GM12892 (cell line): ENCODE measurements at regions not wholly inside any gene's neighbourhood (a gene's known extent, or its start where the extent isn't known, plus 50 kb on each side); places are given as distances from the start of the nearest gene placed in this dataset.

Source experiments
- DNase-seq: peaks from one replicate; pipeline ENCODE4 v3.0.0; 2011; ENCODE audit not compliant: insufficient read length
- FAIRE-seq: peaks from 2 replicates; lab custom pipeline; 2011; peaks lifted over from hg19 to GRCh38; lab: Jason Lieb, UNC
- POLR2A ChIP-seq: IDR thresholded peaks from 2 replicates; pipeline ENCODE4 v1.6.1; 2011; ENCODE audit warnings: low read depth, low read length, control low read depth
- POLR2AphosphoS5 ChIP-seq: IDR thresholded peaks from 2 replicates; pipeline ENCODE4 v1.6.1; 2011; ENCODE audit warnings: low read depth, low read length, control low read depth
- TAF1 ChIP-seq: IDR thresholded peaks from 2 replicates; pipeline ENCODE4 v1.6.1; 2011; ENCODE audit warnings: low read depth, mild to moderate bottlenecking, control low read depth, low read length, borderline replicate concordance

- DNase-seq (no peak), FAIRE-seq (no peak)
- TF ChIP-seq POLR2AphosphoS5 (no peak), POLR2A (no peak), TAF1 (no peak)
Measured at GRCh38 chr16:79765431-79765830, 164.9 kb upstream of the MAF start.

GRCh38 chr16:79764415-79765110, 164.0 kb upstream of the MAF start:
- no peak for TF ChIP-seq POLR2AphosphoS5
- FAIRE-seq (no peak), DNase-seq (no peak)

GRCh38 chr16:79762217-79762616, 161.7 kb upstream of the MAF start:
- no peak for FAIRE-seq

DNA sequence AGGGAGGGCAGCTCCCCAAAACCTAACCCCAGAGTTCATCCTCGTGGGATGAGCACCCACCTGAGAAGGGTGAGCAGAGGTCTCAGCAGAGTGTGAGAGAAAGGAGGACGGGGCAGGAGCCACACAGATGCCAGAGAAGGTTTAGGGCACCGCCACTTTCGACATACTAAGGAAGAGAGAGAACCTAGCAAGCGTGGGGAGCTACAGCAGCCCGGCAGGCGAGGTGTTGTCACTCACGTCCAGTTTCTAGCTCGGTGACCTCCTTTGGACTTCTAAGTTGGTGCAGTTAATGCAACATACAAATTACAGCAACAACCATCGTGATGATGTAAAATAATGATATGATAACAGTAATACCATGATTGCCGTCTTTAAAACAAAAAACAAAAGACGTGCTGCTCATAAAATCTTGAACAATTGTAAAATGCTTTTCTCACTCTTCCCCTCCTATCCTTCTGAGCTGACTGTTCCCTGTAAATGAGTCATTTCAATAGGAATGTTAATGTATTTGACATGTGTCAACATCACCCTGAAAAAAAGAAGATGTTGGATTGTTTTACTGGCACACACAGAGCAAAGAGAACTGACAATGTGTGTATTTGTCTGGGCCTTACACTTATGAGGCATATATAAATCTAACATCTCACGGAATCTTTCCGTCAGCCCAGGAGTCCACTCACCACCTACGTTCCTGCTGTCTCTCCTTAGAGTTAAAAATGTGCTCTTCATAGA, 158.2 kb upstream of the MAF start:
- TF ChIP-seq POLR2AphosphoS5 (no peak), POLR2A (no peak), TAF1 (no peak)
- FAIRE-seq (no peak), DNase-seq (no peak)

More at GRCh38 chr16:79762217-79762616, 161.7 kb upstream of the MAF start:
- TF ChIP-seq POLR2A (no peak), POLR2AphosphoS5 (no peak), TAF1 (no peak)
- no peak for DNase-seq

DNA sequence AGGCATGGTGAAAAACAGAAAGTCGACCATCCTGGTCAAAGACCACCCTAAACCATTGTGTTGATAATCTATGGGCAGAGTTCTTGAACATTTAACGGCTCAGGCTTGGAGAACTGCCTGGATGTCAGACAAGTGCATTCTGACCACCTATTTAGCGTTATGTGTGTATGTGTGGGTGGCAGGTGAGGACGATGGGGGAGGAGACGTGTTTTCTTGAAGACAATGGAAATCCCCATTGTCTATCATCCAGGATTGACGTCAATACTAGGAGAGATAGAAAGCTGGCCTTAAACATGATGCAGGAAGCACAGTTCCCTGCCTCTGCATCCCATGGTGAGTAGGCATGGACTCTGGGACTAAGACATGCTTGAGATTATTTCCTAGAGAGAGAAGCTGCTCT, 157.4 kb upstream of the MAF start:
- FAIRE-seq (peak; percentile 36), DNase-seq (no peak)
- TF ChIP-seq POLR2A (no peak), POLR2AphosphoS5 (no peak), TAF1 (no peak)

DNA sequence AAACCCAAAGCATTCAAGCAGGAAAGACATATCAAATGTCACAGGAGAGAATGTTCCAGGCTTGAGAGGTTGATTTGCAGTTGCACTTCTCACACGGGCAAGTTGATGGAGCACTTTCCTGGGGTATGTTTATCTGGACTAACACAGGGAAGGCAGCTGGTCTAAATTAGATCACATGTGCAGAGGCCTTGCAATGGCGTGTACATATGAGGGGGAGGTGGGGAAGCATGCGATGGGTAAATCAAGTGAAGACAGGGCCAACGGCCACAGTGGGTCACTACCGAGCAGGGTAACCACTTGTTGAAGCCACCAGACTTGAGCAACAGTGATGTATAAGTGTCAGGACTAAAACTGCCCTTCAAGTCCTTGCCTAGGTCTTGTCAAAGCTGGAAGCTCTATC, 156.6 kb upstream of the MAF start:
- no peak for DNase-seq
- TF ChIP-seq POLR2AphosphoS5: no peak
- TF ChIP-seq TAF1: no peak
- no peak for TF ChIP-seq POLR2A
- FAIRE-seq: no peak

- no peak for DNase-seq
- TF ChIP-seq POLR2A (no peak), TAF1 (no peak), POLR2AphosphoS5 (no peak)
- no peak for FAIRE-seq
Measured at GRCh38 chr16:79756571-79756970, 156.0 kb upstream of the MAF start.

DNA sequence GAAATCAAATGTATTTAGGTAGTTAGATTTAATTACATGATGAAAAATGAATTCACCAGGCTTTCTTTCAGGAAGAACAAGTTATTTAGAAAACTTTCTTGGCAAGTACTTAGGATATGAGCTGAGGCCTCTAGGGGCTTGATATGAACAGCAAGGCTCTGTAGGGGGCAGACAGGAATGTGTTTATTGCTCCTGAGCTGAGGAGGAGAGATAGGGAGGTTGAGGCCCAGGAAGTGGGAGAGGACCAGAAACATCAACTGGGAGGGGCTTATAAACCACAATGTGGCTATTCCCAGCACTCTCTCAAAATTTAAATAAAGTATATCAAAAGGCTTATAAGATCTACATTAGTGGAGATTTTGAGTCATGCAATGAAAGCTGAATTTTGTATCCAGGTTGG, 154.0 kb upstream of the MAF start:
- FAIRE-seq (no peak), DNase-seq (no peak)
- TF ChIP-seq POLR2A (no peak), POLR2AphosphoS5 (no peak), TAF1 (no peak)

DNA sequence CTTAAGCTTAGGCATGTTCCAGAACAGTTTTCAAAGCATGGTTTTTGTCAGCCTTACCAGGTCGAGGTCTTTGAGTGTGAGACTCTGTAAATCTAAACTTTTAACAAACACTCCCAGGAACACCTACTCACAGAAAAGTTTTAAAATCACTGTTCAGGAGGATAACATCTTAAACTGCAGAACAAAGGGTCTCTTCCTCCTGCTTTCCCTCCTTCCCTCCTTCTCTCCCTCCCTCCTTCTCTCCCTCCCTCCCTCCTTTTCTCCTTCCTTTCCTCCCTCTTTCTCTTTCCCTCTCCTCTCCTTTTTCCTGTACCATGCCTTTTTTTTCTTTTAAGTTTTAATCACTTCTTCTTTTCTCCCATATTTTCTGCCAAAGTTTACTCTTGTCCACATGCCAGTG, 153.5 kb upstream of the MAF start:
- FAIRE-seq (no peak), DNase-seq (no peak)
- TF ChIP-seq TAF1 (no peak), POLR2AphosphoS5 (no peak), POLR2A (no peak)

DNA sequence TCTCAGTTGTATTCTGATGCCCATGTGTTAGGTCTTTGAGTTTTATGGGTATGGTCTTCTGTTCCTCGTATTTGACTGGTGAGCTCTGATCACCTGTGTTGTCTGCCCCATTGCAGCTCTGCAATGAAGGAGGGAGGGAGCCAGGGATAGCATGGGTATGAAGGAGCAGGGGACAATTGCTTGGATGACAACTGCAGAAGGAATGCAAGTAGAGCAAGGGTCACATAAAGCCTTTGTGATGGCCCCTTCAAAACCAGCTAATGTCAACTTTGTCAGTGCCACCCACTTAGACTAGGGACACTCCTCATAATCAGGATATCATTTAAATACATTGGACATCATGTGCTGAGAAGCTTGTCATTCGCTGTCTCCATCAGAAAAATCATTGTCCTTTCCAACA, 152.7 kb upstream of the MAF start:
- no peak for DNase-seq
- no peak for FAIRE-seq
- TF ChIP-seq POLR2A (no peak), POLR2AphosphoS5 (no peak), TAF1 (no peak)

DNA sequence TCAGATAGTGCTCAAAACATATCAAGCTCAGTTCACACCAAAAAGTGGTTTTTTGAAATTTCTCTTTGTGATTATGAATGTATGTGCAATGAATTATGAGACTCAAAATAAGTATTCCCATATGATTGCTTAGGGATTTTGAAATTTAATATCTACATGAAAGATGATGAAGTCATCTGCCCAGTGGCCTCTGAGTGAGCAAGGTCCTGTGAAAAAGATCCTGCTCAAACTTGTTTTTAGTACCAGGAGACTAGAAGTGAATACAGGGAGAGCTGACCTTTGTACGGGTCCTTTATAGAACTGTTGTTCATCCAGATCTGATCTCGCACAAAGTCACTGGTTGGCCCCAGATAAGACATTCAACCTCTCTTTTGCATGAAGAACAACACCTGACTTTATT, 151.9 kb upstream of the MAF start:
- DNase-seq (no peak), FAIRE-seq (no peak)
- no peak for TF ChIP-seq POLR2A
- TF ChIP-seq POLR2AphosphoS5: no peak
- TF ChIP-seq TAF1: no peak

GRCh38 chr16:79751471-79752184, 151.1 kb upstream of the MAF start:
- no peak for DNase-seq
- TF ChIP-seq TAF1: no peak
- TF ChIP-seq POLR2AphosphoS5: no peak
- no peak for TF ChIP-seq POLR2A
- no peak for FAIRE-seq

DNA sequence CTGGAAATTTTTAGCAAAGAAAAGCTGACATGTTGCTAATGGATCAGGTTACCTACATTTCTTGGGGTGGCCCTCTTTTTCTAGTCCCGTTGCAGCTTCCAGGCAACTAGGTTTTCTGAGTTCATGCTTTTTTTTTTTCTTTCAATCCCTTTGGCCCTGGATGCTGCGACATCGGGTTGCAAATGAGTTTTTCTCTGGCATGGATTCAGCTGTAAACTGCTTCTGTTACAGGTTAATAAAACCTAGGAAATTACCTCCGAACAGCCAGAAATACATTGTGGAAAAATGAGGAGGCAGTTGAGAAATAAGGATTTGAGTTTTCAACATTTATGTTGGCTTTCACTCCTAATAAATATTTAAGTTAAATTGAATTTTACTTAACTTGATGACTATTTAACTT, 149.8 kb upstream of the MAF start:
- TF ChIP-seq POLR2AphosphoS5: no peak
- no peak for TF ChIP-seq TAF1
- TF ChIP-seq POLR2A: no peak
- FAIRE-seq (no peak), DNase-seq (no peak)
